ENCODE measurements at regions not wholly inside any gene's neighbourhood (a gene's known extent, or its start where the extent isn't known, plus 50 kb on each side); places are given as distances from the start of the nearest gene placed in this dataset.

GRCh38 chr12:77521508-77522115, 309.1 kb upstream of the NAV3 start:
- CTCF ChIA-PET (ENCODE audit: partially characterized antibody): no interaction called here
- Histone ChIP-seq H3K27me3 (ENCODE audit: insufficient read depth, low read length) (no peaks in the 10 kb centered on the region), H3K27ac (ENCODE audit: low read depth, low read length) (no peak overlapping the region), H3K4me1 (ENCODE audit: insufficient read depth, low read length) (no peaks in the 10 kb centered on the region), H3K9me3 (ENCODE audit: control insufficient read depth in 1 of 2, low read length in 2 of 2) (no peaks in the 10 kb centered on the region), H3K4me3 (ENCODE audit: low read length in 2 of 2) (no peak overlapping the region), H3K36me3 (ENCODE audit: insufficient read depth, low read length) (no peaks in the 10 kb centered on the region)
- Mint-ChIP-seq H3K4me3 (no peak overlapping the region), H3K9me3 (peaks cover 0 to 18% (median 11%) of the 10 kb centered on the region in 8 donors), H3K36me3 (no peaks in the 10 kb centered on the region), H3K4me1 (no peaks in the 10 kb centered on the region), H3K27ac (no peak overlapping the region), H3K27me3 (no peaks in the 10 kb centered on the region)
- DNase-seq: no peak
- intact Hi-C loops (cut with micrococcal nuclease): no loop called here
- POLR2A ChIA-PET (ENCODE audit: partially characterized antibody): no interaction called here

GRCh38 chr12:77514511-77514910, 316.2 kb upstream of the NAV3 start:
- H3K27ac ChIP-seq (ENCODE audit: low read depth, low read length): no peak overlapping the region
- no peaks in the 10 kb centered on the region for H3K9me3 ChIP-seq (ENCODE audit: control insufficient read depth in 1 of 2, low read length in 2 of 2)
- Mint-ChIP-seq H3K9me3 (peaks cover 0 to 7% (median 0%) of the 10 kb centered on the region in 8 donors), H3K4me3 (no peak overlapping the region), H3K4me1 (no peaks in the 10 kb centered on the region), H3K27me3 (no peaks in the 10 kb centered on the region), H3K27ac (no peak overlapping the region), H3K36me3 (no peaks in the 10 kb centered on the region)
- DNase-seq: no peak
- H3K27me3 ChIP-seq (ENCODE audit: insufficient read depth, low read length): no peaks in the 10 kb centered on the region
- H3K36me3 ChIP-seq (ENCODE audit: insufficient read depth, low read length): no peaks in the 10 kb centered on the region
- intact Hi-C loops (cut with micrococcal nuclease): no loop called here
- CTCF ChIA-PET (ENCODE audit: partially characterized antibody): no interaction called here
- POLR2A ChIA-PET (ENCODE audit: partially characterized antibody): no interaction called here
- H3K4me3 ChIP-seq (ENCODE audit: low read length in 2 of 2): no peak overlapping the region
- H3K4me1 ChIP-seq (ENCODE audit: insufficient read depth, low read length): no peaks in the 10 kb centered on the region

DNA sequence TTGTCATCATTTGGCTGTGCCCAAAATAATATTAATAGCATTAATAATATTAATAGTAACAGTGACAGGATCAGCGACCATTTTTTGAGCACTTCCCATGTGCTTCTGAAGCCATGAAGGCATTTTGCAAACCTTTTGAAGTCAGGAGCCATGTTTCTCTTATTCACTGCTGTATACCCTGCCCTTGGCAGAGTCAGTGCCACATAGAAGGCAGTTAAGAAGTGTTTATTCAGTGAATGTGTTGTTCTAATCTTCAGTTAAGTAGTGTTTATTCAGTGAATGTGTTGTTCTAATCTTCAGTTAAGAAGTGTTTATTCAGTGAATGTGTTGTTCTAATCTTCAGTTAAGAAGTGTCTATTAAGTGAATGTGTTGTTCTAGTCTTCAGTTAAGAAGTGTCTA, 319.7 kb upstream of the NAV3 start:
- no peak overlapping the region for H3K4me3 ChIP-seq (ENCODE audit: low read length in 2 of 2)
- H3K4me3 Mint-ChIP-seq: no peak overlapping the region
- CTCF ChIA-PET (ENCODE audit: partially characterized antibody): no interaction called here
- intact Hi-C loops (cut with micrococcal nuclease): no loop called here
- H3K27me3 Mint-ChIP-seq: no peaks in the 10 kb centered on the region
- no peaks in the 10 kb centered on the region for H3K27me3 ChIP-seq (ENCODE audit: insufficient read depth, low read length)
- POLR2A ChIA-PET (ENCODE audit: partially characterized antibody): no interaction called here
- H3K36me3 Mint-ChIP-seq: no peaks in the 10 kb centered on the region
- H3K4me1 Mint-ChIP-seq: no peaks in the 10 kb centered on the region
- no peaks in the 10 kb centered on the region for H3K4me1 ChIP-seq (ENCODE audit: insufficient read depth, low read length)
- no peak overlapping the region for H3K27ac ChIP-seq (ENCODE audit: low read depth, low read length)
- peaks cover 0 to 6% (median 2%) of the 10 kb centered on the region in 8 donors for H3K9me3 Mint-ChIP-seq
- DNase-seq: no peak
- no peak overlapping the region for H3K27ac Mint-ChIP-seq
- H3K36me3 ChIP-seq (ENCODE audit: insufficient read depth, low read length): no peaks in the 10 kb centered on the region
- H3K9me3 ChIP-seq (ENCODE audit: control insufficient read depth in 1 of 2, low read length in 2 of 2): no peaks in the 10 kb centered on the region

DNA sequence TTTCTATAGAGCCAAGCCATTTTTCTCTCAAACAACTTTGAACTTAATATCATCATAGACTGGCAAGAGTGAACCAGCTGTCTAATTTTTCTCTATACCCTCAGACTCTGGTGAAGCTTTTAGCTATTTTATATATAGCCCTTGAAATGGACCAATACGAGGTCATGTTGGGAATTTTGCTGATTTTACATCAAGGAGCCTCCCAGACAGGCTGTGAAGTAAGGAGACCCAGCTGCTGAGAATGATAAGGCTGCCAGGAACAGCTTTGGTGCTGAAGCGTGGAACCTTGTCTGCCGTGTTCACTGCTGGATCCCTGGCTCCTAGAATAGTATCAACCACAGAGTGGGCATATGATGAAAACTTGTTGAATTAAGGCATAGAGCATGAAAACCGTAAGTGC, 326.2 kb upstream of the NAV3 start:
- CTCF ChIA-PET (ENCODE audit: partially characterized antibody): no interaction called here
- no peaks in the 10 kb centered on the region for H3K4me1 Mint-ChIP-seq
- Histone ChIP-seq H3K4me3 (ENCODE audit: low read length in 2 of 2) (no peak overlapping the region), H3K9me3 (ENCODE audit: control insufficient read depth in 1 of 2, low read length in 2 of 2) (no peaks in the 10 kb centered on the region), H3K27me3 (ENCODE audit: insufficient read depth, low read length) (no peaks in the 10 kb centered on the region), H3K4me1 (ENCODE audit: insufficient read depth, low read length) (no peaks in the 10 kb centered on the region), H3K36me3 (ENCODE audit: insufficient read depth, low read length) (no peaks in the 10 kb centered on the region), H3K27ac (ENCODE audit: low read depth, low read length) (no peak overlapping the region)
- H3K4me3 Mint-ChIP-seq: no peak overlapping the region
- no peak overlapping the region for H3K27ac Mint-ChIP-seq
- no peak for DNase-seq
- peaks cover 0 to 7% (median 4%) of the 10 kb centered on the region in 8 donors for H3K9me3 Mint-ChIP-seq
- POLR2A ChIA-PET (ENCODE audit: partially characterized antibody): no interaction called here
- intact Hi-C loops (cut with micrococcal nuclease): no loop called here
- H3K36me3 Mint-ChIP-seq: no peaks in the 10 kb centered on the region
- H3K27me3 Mint-ChIP-seq: no peaks in the 10 kb centered on the region

GRCh38 chr12:77500089-77500488, 330.6 kb upstream of the NAV3 start:
- Histone ChIP-seq H3K36me3 (ENCODE audit: insufficient read depth, low read length) (no peaks in the 10 kb centered on the region), H3K4me1 (ENCODE audit: insufficient read depth, low read length) (no peaks in the 10 kb centered on the region), H3K27me3 (ENCODE audit: insufficient read depth, low read length) (no peaks in the 10 kb centered on the region), H3K27ac (ENCODE audit: low read depth, low read length) (no peak overlapping the region), H3K4me3 (ENCODE audit: low read length in 2 of 2) (no peak overlapping the region), H3K9me3 (ENCODE audit: control insufficient read depth in 1 of 2, low read length in 2 of 2) (no peaks in the 10 kb centered on the region)
- H3K27ac Mint-ChIP-seq: no peak overlapping the region
- H3K36me3 Mint-ChIP-seq: no peaks in the 10 kb centered on the region
- ChIA-PET POLR2A (ENCODE audit: partially characterized antibody) (no interaction called here), CTCF (ENCODE audit: partially characterized antibody) (no interaction called here)
- H3K4me1 Mint-ChIP-seq: no peaks in the 10 kb centered on the region
- H3K9me3 Mint-ChIP-seq: peaks cover 0 to 7% (median 5%) of the 10 kb centered on the region in 8 donors
- no peak overlapping the region for H3K4me3 Mint-ChIP-seq
- intact Hi-C loops (cut with micrococcal nuclease): no loop called here
- H3K27me3 Mint-ChIP-seq: no peaks in the 10 kb centered on the region
- no peak for DNase-seq

- Mint-ChIP-seq H3K27me3 (no peaks in the 10 kb centered on the region), H3K27ac (no peak overlapping the region), H3K9me3 (peaks cover 0 to 7% (median 5%) of the 10 kb centered on the region in 8 donors), H3K4me3 (no peak overlapping the region), H3K4me1 (no peaks in the 10 kb centered on the region), H3K36me3 (no peaks in the 10 kb centered on the region)
- no peak for DNase-seq
- Histone ChIP-seq H3K4me3 (ENCODE audit: low read length in 2 of 2) (no peak overlapping the region), H3K27ac (ENCODE audit: low read depth, low read length) (no peak overlapping the region), H3K27me3 (ENCODE audit: insufficient read depth, low read length) (no peaks in the 10 kb centered on the region), H3K36me3 (ENCODE audit: insufficient read depth, low read length) (no peaks in the 10 kb centered on the region), H3K9me3 (ENCODE audit: control insufficient read depth in 1 of 2, low read length in 2 of 2) (no peaks in the 10 kb centered on the region), H3K4me1 (ENCODE audit: insufficient read depth, low read length) (no peaks in the 10 kb centered on the region)
- ChIA-PET CTCF (ENCODE audit: partially characterized antibody) (no interaction called here), POLR2A (ENCODE audit: partially characterized antibody) (no interaction called here)
- intact Hi-C loops (cut with micrococcal nuclease): no loop called here
These were observed 333.0 kb upstream of the NAV3 start for GRCh38 chr12:77497647-77498046.

DNA sequence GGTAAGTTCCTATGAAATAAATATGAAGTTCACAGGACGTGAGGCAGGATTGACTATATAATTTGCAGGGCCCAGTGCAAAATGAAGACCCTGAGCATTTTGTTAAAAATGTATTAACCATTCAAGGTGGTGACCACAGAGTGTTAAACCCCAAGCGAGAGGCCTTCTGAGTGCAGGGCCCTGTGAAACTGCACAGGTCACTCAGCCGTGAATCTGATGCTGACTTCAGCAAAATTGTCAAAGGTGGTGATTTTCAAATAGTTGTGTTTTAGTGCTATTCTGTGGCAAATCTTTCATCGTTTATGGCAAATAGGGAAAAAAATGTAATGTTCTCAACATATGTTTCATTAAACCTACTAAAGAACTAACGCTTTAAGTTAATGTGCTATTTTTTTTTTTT, 334.0 kb upstream of the NAV3 start:
- Mint-ChIP-seq H3K27ac (no peak overlapping the region), H3K36me3 (no peaks in the 10 kb centered on the region), H3K4me1 (no peaks in the 10 kb centered on the region), H3K4me3 (no peak overlapping the region), H3K27me3 (no peaks in the 10 kb centered on the region), H3K9me3 (peaks cover 0 to 7% (median 5%) of the 10 kb centered on the region in 8 donors)
- intact Hi-C loops (cut with micrococcal nuclease): no loop called here
- no peaks in the 10 kb centered on the region for H3K36me3 ChIP-seq (ENCODE audit: insufficient read depth, low read length)
- DNase-seq: no peak
- CTCF ChIA-PET (ENCODE audit: partially characterized antibody): no interaction called here
- H3K4me1 ChIP-seq (ENCODE audit: insufficient read depth, low read length): no peaks in the 10 kb centered on the region
- no peak overlapping the region for H3K27ac ChIP-seq (ENCODE audit: low read depth, low read length)
- no peaks in the 10 kb centered on the region for H3K9me3 ChIP-seq (ENCODE audit: control insufficient read depth in 1 of 2, low read length in 2 of 2)
- H3K27me3 ChIP-seq (ENCODE audit: insufficient read depth, low read length): no peaks in the 10 kb centered on the region
- H3K4me3 ChIP-seq (ENCODE audit: low read length in 2 of 2): no peak overlapping the region
- POLR2A ChIA-PET (ENCODE audit: partially characterized antibody): no interaction called here

DNA sequence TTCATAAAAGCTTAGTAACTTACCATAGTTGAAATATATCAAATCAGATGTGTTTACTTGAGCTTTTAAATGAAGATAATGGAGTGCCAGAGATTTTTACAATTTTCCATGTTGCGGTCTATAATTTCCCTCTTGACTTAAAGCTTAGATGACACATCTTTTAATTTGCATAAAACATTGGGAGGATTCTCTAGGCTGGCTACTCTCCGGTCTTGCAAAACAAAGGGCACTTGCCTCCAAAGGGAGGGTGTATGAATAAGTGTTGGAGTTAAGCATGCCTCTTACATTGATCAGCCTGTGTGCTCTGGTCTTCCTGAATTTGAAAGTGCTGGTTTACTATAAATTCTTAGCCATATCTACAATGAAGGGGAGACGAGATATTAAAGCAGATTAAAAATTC, 336.4 kb upstream of the NAV3 start:
- no peak overlapping the region for H3K27ac ChIP-seq (ENCODE audit: low read depth, low read length)
- DNase-seq: no peak
- no peaks in the 10 kb centered on the region for H3K9me3 ChIP-seq (ENCODE audit: control insufficient read depth in 1 of 2, low read length in 2 of 2)
- no peaks in the 10 kb centered on the region for H3K4me1 Mint-ChIP-seq
- H3K36me3 Mint-ChIP-seq: no peaks in the 10 kb centered on the region
- H3K27ac Mint-ChIP-seq: no peak overlapping the region
- no peak overlapping the region for H3K4me3 ChIP-seq (ENCODE audit: low read length in 2 of 2)
- ChIA-PET CTCF (ENCODE audit: partially characterized antibody) (no interaction called here), POLR2A (ENCODE audit: partially characterized antibody) (no interaction called here)
- intact Hi-C loops (cut with micrococcal nuclease): no loop called here
- H3K9me3 Mint-ChIP-seq: peaks cover 0 to 6% (median 2%) of the 10 kb centered on the region in 8 donors
- no peak overlapping the region for H3K4me3 Mint-ChIP-seq
- H3K27me3 ChIP-seq (ENCODE audit: insufficient read depth, low read length): no peaks in the 10 kb centered on the region
- no peaks in the 10 kb centered on the region for H3K36me3 ChIP-seq (ENCODE audit: insufficient read depth, low read length)
- H3K27me3 Mint-ChIP-seq: no peaks in the 10 kb centered on the region
- no peaks in the 10 kb centered on the region for H3K4me1 ChIP-seq (ENCODE audit: insufficient read depth, low read length)
